ENCODE measurements at regions not wholly inside any gene's neighbourhood (a gene's known extent, or its start where the extent isn't known, plus 50 kb on each side); places are given as distances from the start of the nearest gene placed in this dataset.

- Histone ChIP-seq H3K27me3 (ENCODE audit: insufficient read depth, low read length, poor library complexity, severe bottlenecking) (no peaks in the 10 kb centered on the region), H3K9me3 (ENCODE audit: low read length) (no peaks in the 10 kb centered on the region), H3K27ac (ENCODE audit: low read depth, low read length) (no peak overlapping the region), H3K36me3 (ENCODE audit: insufficient read depth, low read length) (no peaks in the 10 kb centered on the region), H3K4me3 (ENCODE audit: low read length) (no peak overlapping the region), H3K4me1 (ENCODE audit: insufficient read depth, low read length) (no peaks in the 10 kb centered on the region)
- H3K4me3 Mint-ChIP-seq = no peak overlapping the region
- no peak for DNase-seq
- POLR2A ChIA-PET = no interaction called here
- no peaks in the 10 kb centered on the region for H3K27me3 Mint-ChIP-seq
- CTCF ChIA-PET = no interaction called here
- H3K9me3 Mint-ChIP-seq = peaks cover 7 to 31% (median 10%) of the 10 kb centered on the region in 5 donors
- H3K27ac Mint-ChIP-seq = no peak overlapping the region
- H3K4me1 Mint-ChIP-seq = no peaks in the 10 kb centered on the region
- H3K36me3 Mint-ChIP-seq = no peaks in the 10 kb centered on the region
These were observed 441.1 kb upstream of the SEMA3D start for GRCh38 chr7:85627791-85628586.

GRCh38 chr7:85622059-85622458 lies 435.2 kb upstream of the SEMA3D start:
- no peaks in the 10 kb centered on the region for H3K36me3 ChIP-seq (ENCODE audit: insufficient read depth, low read length)
- Mint-ChIP-seq H3K4me3 (no peak overlapping the region), H3K4me1 (no peaks in the 10 kb centered on the region), H3K27ac (no peak overlapping the region), H3K36me3 (no peaks in the 10 kb centered on the region), H3K27me3 (no peaks in the 10 kb centered on the region), H3K9me3 (peaks cover 11 to 22% (median 14%) of the 10 kb centered on the region in 5 donors)
- H3K27me3 ChIP-seq (ENCODE audit: insufficient read depth, low read length, poor library complexity, severe bottlenecking) = no peaks in the 10 kb centered on the region
- POLR2A ChIA-PET = no interaction called here
- CTCF ChIA-PET = no interaction called here
- no peaks in the 10 kb centered on the region for H3K9me3 ChIP-seq (ENCODE audit: low read length)
- no peaks in the 10 kb centered on the region for H3K4me1 ChIP-seq (ENCODE audit: insufficient read depth, low read length)
- H3K4me3 ChIP-seq (ENCODE audit: low read length) = no peak overlapping the region
- no peak overlapping the region for H3K27ac ChIP-seq (ENCODE audit: low read depth, low read length)
- no peak for DNase-seq

GRCh38 chr7:85620936-85621685 lies 434.3 kb upstream of the SEMA3D start:
- ChIA-PET CTCF (no interaction called here), POLR2A (no interaction called here)
- no peaks in the 10 kb centered on the region for H3K4me1 ChIP-seq (ENCODE audit: insufficient read depth, low read length)
- Mint-ChIP-seq H3K27me3 (no peaks in the 10 kb centered on the region), H3K36me3 (no peaks in the 10 kb centered on the region), H3K27ac (no peak overlapping the region), H3K9me3 (peaks cover 12 to 16% (median 14%) of the 10 kb centered on the region in 5 donors), H3K4me3 (no peak overlapping the region), H3K4me1 (no peaks in the 10 kb centered on the region)
- H3K4me3 ChIP-seq (ENCODE audit: low read length) = no peak overlapping the region
- no peaks in the 10 kb centered on the region for H3K27me3 ChIP-seq (ENCODE audit: insufficient read depth, low read length, poor library complexity, severe bottlenecking)
- H3K36me3 ChIP-seq (ENCODE audit: insufficient read depth, low read length) = no peaks in the 10 kb centered on the region
- H3K9me3 ChIP-seq (ENCODE audit: low read length) = no peaks in the 10 kb centered on the region
- DNase-seq = no peak
- H3K27ac ChIP-seq (ENCODE audit: low read depth, low read length) = no peak overlapping the region

GRCh38 chr7:85619236-85619635 lies 432.4 kb upstream of the SEMA3D start:
- no peaks in the 10 kb centered on the region for H3K9me3 ChIP-seq (ENCODE audit: low read length)
- Mint-ChIP-seq H3K4me1 (no peaks in the 10 kb centered on the region), H3K27ac (no peak overlapping the region), H3K4me3 (no peak overlapping the region), H3K27me3 (peaks cover 0 to 2% of the 10 kb centered on the region in 2 donors), H3K36me3 (no peaks in the 10 kb centered on the region), H3K9me3 (peaks cover 10 to 22% (median 16%) of the 10 kb centered on the region in 5 donors)
- POLR2A ChIA-PET = no interaction called here
- CTCF ChIA-PET = no interaction called here
- H3K4me3 ChIP-seq (ENCODE audit: low read length) = no peak overlapping the region
- no peak for DNase-seq
- no peaks in the 10 kb centered on the region for H3K27me3 ChIP-seq (ENCODE audit: insufficient read depth, low read length, poor library complexity, severe bottlenecking)
- H3K36me3 ChIP-seq (ENCODE audit: insufficient read depth, low read length) = no peaks in the 10 kb centered on the region
- no peak overlapping the region for H3K27ac ChIP-seq (ENCODE audit: low read depth, low read length)
- H3K4me1 ChIP-seq (ENCODE audit: insufficient read depth, low read length) = no peaks in the 10 kb centered on the region

GRCh38 chr7:85614684-85615083 lies 427.8 kb upstream of the SEMA3D start:
- H3K36me3 ChIP-seq (ENCODE audit: insufficient read depth, low read length) = no peaks in the 10 kb centered on the region
- ChIA-PET CTCF (no interaction called here), POLR2A (no interaction called here)
- peaks cover 0 to 2% of the 10 kb centered on the region in 2 donors for H3K27me3 Mint-ChIP-seq
- H3K4me1 Mint-ChIP-seq = no peaks in the 10 kb centered on the region
- no peak overlapping the region for H3K27ac Mint-ChIP-seq
- H3K9me3 ChIP-seq (ENCODE audit: low read length) = no peaks in the 10 kb centered on the region
- DNase-seq = no peak
- no peaks in the 10 kb centered on the region for H3K4me1 ChIP-seq (ENCODE audit: insufficient read depth, low read length)
- H3K9me3 Mint-ChIP-seq = peaks cover 10 to 24% (median 22%) of the 10 kb centered on the region in 5 donors
- no peak overlapping the region for H3K4me3 Mint-ChIP-seq
- H3K4me3 ChIP-seq (ENCODE audit: low read length) = no peak overlapping the region
- no peaks in the 10 kb centered on the region for H3K27me3 ChIP-seq (ENCODE audit: insufficient read depth, low read length, poor library complexity, severe bottlenecking)
- no peaks in the 10 kb centered on the region for H3K36me3 Mint-ChIP-seq
- H3K27ac ChIP-seq (ENCODE audit: low read depth, low read length) = no peak overlapping the region

- H3K9me3 ChIP-seq (ENCODE audit: low read length) = no peaks in the 10 kb centered on the region
- ChIA-PET CTCF (no interaction called here), POLR2A (no interaction called here)
- H3K27me3 ChIP-seq (ENCODE audit: insufficient read depth, low read length, poor library complexity, severe bottlenecking) = no peaks in the 10 kb centered on the region
- H3K4me3 ChIP-seq (ENCODE audit: low read length) = no peak overlapping the region
- Mint-ChIP-seq H3K4me1 (no peaks in the 10 kb centered on the region), H3K27ac (no peak overlapping the region), H3K9me3 (peaks cover 8 to 24% (median 22%) of the 10 kb centered on the region in 5 donors), H3K27me3 (peaks cover 0 to 2% of the 10 kb centered on the region in 2 donors), H3K4me3 (no peak overlapping the region), H3K36me3 (no peaks in the 10 kb centered on the region)
- H3K36me3 ChIP-seq (ENCODE audit: insufficient read depth, low read length) = no peaks in the 10 kb centered on the region
- no peak for DNase-seq
- H3K27ac ChIP-seq (ENCODE audit: low read depth, low read length) = no peak overlapping the region
- no peaks in the 10 kb centered on the region for H3K4me1 ChIP-seq (ENCODE audit: insufficient read depth, low read length)
These were observed 425.7 kb upstream of the SEMA3D start for GRCh38 chr7:85612514-85612913.

GRCh38 chr7:85608804-85609203 lies 421.9 kb upstream of the SEMA3D start:
- ChIA-PET POLR2A (no interaction called here), CTCF (no interaction called here)
- DNase-seq = no peak
- Mint-ChIP-seq H3K36me3 (no peaks in the 10 kb centered on the region), H3K4me1 (no peaks in the 10 kb centered on the region), H3K9me3 (peaks cover 5 to 19% (median 13%) of the 10 kb centered on the region in 5 donors), H3K27me3 (no peaks in the 10 kb centered on the region), H3K27ac (no peak overlapping the region), H3K4me3 (no peak overlapping the region)
- Histone ChIP-seq H3K27ac (ENCODE audit: low read depth, low read length) (no peak overlapping the region), H3K4me1 (ENCODE audit: insufficient read depth, low read length) (no peaks in the 10 kb centered on the region), H3K36me3 (ENCODE audit: insufficient read depth, low read length) (no peaks in the 10 kb centered on the region), H3K9me3 (ENCODE audit: low read length) (no peaks in the 10 kb centered on the region), H3K27me3 (ENCODE audit: insufficient read depth, low read length, poor library complexity, severe bottlenecking) (no peaks in the 10 kb centered on the region), H3K4me3 (ENCODE audit: low read length) (no peak overlapping the region)

GRCh38 chr7:85602196-85602595 lies 415.3 kb upstream of the SEMA3D start:
- ChIA-PET POLR2A (no interaction called here), CTCF (no interaction called here)
- Histone ChIP-seq H3K4me1 (ENCODE audit: insufficient read depth, low read length) (no peaks in the 10 kb centered on the region), H3K36me3 (ENCODE audit: insufficient read depth, low read length) (no peaks in the 10 kb centered on the region), H3K4me3 (ENCODE audit: low read length) (no peak overlapping the region), H3K9me3 (ENCODE audit: low read length) (no peaks in the 10 kb centered on the region), H3K27ac (ENCODE audit: low read depth, low read length) (no peak overlapping the region), H3K27me3 (ENCODE audit: insufficient read depth, low read length, poor library complexity, severe bottlenecking) (no peaks in the 10 kb centered on the region)
- no peaks in the 10 kb centered on the region for H3K4me1 Mint-ChIP-seq
- peaks cover 0 to 37% (median 3%) of the 10 kb centered on the region in 5 donors for H3K9me3 Mint-ChIP-seq
- no peaks in the 10 kb centered on the region for H3K27me3 Mint-ChIP-seq
- no peak for DNase-seq
- no peaks in the 10 kb centered on the region for H3K36me3 Mint-ChIP-seq
- no peak overlapping the region for H3K27ac Mint-ChIP-seq
- no peak overlapping the region for H3K4me3 Mint-ChIP-seq
